Stimulated activated CD4-positive, alpha-beta T cell treated with anti-CD3 and anti-CD28 coated beads, Interleukin-15, amount 100 ng/mL, for 24 hours (primary cell): ENCODE measurements at regions not wholly inside any gene's neighbourhood (a gene's known extent, or its start where the extent isn't known, plus 50 kb on each side); places are given as distances from the start of the nearest gene placed in this dataset.

Experiments used
- DNase-seq: peaks from one replicate; pipeline ENCODE4 v3.0.0-alpha.2; 2020

DNA sequence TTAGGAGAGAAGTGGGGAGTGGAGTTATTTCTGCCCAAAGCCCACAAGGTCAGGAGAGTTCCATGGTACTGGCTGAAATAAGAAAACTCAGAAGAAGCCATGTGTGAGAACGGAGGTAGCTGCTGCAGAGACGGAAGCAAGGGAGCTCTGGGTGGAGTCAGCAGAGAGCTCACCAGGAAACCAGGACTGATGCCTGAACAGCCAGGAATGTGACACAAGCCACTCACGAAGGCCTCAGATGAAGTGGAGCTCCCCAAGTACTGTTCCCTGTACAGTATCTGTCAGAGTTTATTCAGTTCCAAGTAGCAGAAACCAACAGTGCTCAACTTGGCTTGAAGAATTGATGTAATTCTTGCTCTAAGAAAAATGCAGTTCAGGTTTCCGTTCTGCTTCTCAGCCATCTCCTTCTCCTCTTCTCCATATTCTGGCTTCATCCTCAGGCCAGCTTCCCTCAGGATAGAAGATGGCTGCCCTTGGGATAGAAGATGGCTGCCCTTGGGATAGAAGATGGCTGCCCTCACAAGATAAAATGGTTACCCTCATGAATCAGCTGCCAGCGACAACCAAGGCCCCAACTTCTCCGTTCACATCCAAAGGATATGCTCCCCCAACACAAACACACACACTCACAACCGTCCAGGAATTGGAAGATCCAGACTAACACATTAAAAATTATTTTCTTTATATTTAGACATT, 117.4 kb upstream of the SH3BP4 start:
- no peak for DNase-seq

DNA sequence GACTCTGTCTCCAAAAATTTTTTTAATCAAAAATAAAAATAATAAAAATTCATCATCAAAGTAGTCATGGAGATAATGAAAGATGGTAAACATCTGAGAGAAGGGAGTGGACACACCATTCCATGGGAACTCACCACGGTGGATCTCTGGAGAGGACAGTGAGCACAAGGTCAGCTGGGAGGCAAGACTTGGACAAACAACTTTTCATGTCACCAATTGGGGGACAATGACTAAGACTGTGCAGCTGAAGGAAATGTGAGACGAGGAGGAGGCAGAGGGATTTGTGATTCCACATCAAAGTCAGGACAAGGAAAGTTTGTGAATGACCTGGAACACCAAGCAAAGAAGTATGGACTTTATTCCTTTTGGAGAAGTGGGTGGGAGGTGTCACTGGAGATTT, 121.0 kb upstream of the SH3BP4 start:
- no peak for DNase-seq

DNA sequence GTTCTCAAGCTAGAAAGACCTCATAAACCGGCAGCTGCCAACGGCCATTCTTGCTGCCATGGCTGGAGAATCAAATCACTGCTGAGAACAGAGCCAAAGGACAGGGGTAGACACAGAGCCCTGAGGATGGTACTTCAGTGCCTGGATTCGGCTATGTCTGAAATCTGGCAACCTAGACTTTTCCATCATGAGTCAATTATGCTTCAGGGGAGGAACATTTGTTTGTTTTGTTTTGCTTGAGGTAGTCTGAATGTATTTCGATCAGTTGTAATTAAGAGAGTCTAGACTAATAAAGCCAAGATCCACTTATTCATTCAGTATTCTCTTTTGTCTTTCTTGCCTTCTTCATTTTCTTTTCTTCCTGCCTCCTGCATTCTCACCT, 122.8 kb upstream of the SH3BP4 start:
- DNase-seq: no peak

DNA sequence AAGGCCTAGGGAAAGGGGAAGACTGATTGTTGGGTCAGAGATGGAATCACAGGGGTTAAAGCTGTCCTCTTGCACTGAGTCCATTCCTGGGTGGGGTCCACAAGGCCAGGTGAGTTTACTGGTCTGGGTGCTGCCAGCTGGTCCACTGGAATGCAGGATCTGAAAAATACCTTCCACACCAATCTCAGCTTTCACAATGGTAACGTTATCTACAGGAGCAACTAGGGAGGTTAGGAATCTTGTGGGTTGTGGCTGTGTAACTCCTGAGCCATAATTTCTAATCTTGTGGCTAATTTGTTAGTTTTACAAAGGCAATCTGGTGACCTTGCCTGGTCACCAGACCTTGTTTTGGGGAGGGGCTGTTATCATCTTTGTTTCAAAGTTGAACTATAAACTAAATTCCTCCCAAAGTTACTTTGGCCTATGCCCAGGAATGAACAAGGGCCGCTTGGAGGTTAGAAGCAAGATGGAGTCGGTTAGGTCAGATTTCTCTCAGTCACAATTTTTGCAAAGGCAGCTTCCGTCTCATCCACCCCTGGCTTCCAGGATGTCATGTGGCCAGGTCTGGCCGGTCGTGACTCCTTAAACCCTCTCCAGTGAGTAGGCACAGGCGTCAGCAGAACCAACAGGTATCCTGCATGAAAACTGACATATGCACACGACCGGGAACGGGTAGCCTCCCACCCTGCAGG, 123.3 kb upstream of the SH3BP4 start:
- no peak for DNase-seq

DNA sequence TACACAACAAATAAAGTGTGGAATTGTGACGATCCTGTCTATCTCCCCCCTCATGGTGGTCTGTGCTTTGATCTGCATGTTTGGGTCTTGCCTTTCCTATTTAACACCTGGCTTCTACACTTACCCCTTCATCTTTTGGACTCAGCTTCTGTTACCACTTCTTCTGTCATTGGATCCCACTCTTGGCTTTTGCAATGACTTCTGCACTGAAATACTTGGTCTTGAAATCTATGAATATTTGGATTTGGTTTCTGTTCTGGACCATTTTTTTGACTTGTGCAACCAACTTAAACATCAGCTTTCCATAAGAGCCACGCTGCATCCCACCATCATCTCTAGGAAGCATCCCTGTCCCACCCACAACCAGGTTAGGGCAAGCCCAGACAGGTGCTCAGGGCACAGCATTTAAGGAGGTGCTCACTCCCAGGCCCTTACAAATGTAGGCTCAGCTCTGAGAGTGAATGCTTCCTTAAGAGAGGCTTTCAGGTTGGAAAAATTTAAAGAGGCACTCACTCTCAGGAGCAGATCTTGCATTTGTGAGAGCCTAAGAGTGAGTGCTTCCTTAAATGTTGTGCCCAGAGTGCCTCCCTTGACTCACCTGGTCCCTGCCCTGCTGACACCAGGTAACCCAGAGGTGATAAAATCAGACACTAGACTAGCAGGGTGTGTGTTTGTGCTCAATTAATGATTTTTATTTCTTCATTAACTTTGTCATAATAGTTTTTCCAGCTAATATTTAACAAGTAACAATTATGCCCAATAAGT, 124.5 kb upstream of the SH3BP4 start:
- no peak for DNase-seq

DNA sequence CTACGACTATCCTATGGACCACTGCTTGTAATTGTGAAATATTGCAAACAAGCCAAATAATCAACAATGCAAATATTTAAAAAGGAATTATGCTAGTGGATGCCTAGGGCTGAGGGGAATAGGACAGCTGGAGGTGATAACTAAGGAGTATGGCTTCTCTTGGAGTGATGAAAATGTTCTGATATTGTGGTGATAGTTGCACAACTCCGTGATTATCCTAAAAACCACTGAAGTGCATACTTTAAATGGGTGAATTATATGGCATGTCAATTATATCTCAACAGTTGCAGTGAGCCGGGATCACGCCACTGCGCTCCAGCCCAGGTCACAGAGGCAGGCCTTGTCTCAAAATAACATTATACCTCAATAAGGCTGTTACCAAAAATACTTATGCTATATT, 125.1 kb upstream of the SH3BP4 start:
- DNase-seq: no peak

DNA sequence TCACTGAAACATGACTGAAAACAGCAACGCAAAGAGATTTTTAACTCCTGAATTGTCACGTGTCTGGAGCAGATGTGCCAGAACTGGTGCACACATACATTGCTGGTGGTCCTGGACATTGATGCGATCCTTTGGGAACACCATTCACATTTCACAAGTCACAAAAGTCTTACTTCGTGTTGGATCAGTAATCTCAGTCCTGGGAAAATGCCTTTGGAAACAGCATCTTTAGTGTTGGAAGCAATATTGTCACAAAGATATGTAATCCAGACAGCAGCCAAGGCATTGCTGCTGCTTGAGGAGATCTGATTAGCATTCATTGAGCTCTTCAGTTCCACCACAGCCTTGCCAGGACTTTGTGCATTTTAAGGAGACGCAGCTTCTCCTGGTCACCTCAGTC, 126.2 kb upstream of the SH3BP4 start:
- no peak for DNase-seq

DNA sequence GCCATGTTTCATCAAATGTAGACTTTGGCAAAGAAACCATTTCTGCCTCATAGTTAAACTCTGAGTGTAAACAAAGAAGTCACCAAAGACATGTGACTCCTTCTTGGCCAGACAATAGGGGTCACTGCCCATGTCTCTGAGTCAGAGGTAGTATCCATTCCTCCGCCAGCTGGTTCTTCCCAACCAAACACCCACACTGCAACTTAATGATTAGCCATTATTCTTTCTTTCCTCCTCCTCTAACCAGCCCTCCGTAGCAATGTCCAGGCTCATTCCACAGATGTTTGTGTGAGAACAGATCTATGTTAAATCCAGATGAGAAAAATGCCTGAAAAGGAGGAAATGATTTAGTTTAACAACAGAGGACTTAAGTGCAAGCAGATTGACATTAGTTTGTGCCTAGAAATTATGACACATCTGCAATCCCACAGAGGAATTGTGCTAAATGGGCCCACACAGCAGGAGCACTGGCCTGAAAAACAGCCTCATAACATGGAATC, 127.9 kb upstream of the SH3BP4 start:
- no peak for DNase-seq

DNA sequence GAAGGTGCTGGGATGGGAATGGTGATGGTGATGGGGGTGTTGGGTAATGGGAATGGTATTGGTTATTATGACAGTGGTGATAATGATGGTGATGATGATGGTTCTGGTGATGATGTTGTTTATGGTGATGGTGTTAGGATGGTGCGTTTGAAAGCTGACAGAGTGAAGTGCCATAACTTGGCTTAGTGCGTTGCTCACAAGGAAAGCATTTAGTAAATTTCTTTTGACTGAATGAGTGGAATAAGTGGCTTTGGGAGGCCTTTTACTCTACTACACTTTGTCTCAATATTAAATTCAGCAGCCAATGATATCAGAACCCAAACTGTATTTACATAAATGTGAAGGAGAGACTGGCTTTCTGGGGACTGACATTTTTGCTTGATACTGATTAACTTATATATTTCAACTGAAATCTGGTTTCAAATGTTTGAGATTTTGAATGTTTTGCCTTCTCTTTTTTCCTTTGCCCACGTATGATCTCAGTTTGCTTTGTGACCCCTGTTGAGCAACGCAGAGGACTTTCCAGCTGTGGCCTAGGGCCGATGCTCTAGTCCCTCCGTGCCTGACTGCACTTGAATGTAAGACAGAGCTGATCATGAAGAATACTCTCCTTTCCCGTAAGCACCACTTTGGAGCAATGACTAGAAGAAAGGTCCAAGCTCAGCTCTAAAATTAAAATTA, 128.5 kb upstream of the SH3BP4 start:
- no peak for DNase-seq

DNA sequence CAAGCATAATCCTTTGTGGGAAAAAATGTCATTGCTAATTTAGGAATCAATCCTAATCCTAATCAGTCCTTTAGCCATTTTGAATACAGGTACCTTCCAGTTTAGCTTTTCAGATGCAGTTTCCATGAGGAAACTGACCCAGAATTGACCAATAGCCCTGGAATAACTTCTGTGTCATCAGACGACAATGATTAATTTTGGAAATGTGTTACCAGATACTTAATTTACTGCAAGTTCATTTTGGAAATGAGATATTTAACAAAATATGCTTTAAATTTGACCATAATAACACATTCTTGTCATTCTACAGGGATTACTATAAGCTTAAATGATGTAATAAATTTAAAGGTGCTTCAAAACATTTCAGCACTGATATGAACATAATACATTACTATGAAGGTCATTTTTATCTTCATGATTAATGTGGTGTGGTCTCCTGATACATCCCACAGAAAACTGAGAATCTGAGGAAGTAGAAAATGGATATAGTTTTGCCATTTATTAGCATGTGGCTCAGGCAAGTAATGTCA, 129.8 kb upstream of the SH3BP4 start:
- no peak for DNase-seq

DNA sequence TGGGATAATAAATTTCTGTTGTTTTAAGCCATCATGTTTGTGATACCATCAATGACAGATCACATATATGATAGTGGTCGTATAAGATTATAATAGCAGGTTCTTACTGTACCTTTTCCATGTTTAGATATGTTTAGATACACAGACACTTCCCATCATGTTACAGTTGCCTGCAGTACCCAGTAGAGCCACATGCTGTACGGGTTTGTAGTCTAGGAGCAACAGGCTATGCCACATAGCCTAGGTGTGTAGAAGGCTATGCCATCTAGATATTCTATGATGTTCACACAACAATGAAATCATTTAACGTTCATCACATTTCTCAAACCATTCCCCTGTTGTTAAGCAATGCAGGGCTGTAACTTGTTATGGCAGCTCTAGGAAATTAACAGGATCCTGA, 132.9 kb upstream of the SH3BP4 start:
- no peak for DNase-seq

DNA sequence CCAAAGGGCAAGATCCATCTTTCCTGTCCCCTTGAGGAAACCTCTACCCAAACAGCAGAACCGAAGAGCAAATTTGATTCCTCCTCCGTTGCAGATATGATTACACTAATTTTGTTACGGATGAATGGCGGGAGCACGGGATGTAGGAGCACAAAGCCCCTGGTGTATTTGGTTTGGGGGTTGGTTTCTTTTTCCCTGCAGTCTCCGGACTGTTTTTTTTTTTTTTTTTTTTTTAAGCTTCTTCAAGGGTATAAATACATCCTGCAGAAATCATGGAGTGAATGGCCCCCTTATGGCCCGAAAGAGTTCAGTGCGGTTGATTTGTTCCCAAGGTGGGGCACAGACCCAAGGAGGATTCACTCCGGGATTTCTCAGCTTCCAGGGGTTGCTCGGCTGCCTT, 135.3 kb upstream of the SH3BP4 start:
- DNase-seq: no peak

DNA sequence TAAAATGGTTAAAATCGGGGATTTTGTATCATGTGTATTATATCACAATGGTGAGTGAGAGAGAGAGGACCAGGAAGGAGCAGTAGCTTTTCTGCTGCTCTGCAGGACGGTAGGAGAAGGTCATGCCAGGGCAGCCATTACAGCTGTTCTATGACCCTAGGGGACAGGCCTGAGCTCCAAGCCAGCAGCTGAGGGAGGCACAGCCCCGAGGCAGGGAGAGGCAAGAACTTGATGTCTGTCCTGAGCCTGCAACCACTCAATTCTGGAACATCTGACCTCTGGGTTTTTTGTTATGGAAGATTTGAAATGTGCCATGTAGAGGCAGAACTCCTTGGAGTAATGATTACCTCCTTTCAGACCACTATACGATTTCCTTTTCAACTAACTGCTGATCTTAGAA, 135.8 kb upstream of the SH3BP4 start:
- no peak for DNase-seq

DNA sequence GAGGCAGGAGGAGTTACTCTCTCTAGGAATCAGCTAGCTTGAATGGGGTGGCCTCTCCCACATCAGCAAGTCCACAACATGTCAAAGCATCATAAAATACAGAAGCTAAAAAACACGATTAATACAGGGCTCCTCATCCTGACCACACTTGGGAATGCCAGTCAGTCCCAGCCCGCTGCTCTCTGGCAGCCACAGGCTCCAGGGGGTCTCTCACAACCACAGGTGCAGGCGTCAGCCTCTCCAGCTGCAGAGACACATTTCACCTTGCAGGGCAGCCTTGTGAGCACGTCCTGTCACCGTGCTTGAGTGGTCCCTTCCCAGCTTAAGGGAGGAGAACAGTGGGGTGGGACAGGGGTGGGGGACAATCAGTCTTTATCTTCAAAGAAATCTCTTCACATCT, 137.4 kb upstream of the SH3BP4 start:
- no peak for DNase-seq

DNA sequence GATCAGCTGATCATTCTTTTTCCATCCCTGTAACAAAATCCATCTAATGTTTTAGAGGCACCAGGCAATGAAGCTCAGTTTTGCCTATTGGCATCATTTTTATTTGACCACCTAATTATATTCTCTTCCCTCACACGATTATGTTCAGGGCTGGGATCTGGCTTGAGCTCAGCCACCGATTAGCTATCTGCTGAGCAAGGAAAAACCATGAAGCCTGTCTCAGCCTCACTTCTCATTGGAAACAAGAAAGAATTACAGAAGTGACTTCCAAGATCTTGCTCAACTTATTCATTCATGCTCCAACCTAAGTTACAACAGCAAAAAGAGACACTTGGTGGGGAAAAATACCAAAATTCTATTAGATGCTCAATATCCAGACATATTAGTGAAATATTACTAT, 139.0 kb upstream of the SH3BP4 start:
- DNase-seq: no peak

DNA sequence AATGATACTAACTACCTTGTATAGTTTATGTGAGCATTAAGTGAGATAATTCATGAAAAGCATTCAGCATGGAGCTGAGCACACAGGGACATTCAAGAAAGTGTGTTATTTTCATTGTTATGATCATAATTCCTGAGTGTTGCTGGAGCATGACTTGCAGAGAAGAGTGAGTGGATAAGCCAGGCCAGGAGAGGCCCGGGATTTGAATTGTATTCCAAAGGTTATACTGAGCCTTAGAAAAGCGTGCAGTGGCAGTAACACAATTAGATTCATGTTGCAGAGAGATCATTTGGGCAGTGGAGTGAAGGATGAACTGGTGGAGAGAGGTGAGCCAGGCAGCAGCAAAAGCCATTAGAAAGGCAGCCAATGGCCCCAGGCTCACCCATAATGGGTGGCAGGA, 142.9 kb upstream of the SH3BP4 start:
- no peak for DNase-seq

DNA sequence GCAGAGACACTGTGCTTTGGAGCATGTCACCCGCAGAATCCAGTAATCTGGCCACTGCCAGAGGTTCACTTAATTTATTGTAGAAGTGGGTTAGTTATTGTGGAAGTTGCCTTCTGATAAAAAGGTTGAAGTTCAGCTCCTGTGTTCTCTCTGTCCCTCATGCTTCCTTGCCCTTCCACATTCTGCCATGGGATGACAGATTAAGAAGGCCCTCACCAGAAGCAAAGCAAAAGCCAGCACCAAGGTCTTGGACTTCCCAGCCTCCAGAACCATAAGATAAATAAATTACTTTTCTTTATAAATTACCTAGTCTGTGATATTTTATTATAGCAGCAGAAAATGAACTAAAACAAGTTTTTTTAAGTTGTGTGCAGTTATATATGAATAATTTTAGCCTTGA, 145.0 kb upstream of the SH3BP4 start:
- DNase-seq: no peak

DNA sequence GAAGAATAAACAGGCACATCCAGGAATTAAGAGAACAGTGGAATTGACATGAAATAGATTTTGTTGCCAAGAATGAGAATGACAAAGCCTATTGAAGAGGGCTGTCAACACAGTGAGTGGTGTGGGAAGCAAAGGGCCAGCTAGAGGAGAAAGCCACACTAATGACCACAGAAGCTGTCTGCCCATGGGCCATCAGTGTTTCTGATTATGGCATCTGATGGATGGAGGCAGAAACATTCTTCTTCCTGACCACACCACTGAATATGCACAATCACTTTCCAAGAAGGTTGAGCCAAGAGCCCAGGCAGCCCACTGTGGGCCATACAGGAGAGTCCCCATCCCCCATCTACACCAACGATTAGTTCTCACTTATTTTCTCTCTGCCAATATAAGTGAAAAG, 146.0 kb upstream of the SH3BP4 start:
- no peak for DNase-seq

DNA sequence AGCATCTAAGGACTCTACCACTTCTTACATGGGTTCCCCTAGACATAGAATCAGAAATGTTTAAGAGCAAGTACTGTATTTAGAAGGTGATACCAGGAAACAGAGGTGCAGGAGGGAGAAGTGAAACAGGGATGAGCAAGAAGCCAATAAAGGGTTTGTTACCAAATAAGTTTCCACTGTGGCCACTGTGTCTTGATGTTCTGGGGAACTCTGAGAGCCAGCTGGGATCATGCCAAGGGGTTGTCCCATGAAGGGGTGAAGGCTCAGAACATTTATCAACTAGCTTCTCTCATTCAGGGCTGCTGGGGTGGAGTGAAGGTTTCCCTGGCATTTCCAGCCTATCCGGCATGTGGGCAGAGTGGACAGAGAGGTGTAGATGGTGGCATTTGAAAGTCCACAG, 147.1 kb upstream of the SH3BP4 start:
- no peak for DNase-seq

DNA sequence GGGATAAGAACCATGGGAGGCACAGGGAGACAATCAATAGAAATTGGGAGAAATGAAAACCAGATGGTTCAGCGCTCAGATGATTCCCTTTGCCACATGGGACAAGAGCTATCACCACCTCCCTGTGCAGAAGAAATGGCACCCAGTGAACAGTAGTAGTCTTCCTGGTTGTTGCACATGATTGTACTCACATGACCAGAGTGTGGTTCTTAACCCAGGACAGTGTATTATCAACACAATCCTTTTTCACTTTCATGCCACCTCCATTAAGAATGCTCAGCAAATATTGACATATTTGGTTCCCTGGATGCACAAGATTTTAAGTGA, 149.0 kb upstream of the SH3BP4 start:
- DNase-seq: no peak

DNA sequence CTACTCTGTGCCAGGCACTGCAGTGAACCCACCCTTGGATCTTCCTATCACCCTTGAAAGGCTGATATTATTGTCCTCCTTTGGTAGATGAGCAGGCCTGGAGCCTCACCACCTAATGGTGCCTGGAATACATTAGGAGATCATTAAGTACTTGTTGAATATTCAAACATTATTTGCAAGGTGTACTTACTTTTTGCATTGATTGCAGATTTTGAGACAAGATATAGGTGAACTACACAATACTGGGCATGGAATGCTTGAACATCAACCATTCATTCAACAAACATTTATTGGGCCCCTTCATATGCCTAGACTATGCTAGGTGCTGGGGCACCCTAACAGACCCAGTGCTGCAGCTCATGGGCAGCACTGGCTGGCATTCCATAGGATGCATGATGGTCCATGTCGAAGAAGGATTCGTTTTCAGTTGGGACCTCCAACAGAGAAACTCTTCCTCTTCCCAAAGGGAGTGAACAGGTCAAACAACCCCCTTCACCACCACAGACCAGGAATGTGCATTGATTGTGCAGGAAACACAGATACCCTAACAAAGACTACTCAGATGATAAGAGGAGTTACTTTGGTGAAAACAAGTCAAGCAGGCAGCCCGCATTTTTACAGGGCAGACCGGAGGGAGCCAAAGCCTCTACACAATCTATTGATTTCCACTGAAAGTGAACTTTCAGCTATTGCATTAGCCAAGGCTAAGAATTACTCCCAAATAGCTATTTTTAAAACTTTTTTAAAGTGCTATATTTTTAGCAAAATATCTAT, 149.6 kb upstream of the SH3BP4 start:
- no peak for DNase-seq

DNA sequence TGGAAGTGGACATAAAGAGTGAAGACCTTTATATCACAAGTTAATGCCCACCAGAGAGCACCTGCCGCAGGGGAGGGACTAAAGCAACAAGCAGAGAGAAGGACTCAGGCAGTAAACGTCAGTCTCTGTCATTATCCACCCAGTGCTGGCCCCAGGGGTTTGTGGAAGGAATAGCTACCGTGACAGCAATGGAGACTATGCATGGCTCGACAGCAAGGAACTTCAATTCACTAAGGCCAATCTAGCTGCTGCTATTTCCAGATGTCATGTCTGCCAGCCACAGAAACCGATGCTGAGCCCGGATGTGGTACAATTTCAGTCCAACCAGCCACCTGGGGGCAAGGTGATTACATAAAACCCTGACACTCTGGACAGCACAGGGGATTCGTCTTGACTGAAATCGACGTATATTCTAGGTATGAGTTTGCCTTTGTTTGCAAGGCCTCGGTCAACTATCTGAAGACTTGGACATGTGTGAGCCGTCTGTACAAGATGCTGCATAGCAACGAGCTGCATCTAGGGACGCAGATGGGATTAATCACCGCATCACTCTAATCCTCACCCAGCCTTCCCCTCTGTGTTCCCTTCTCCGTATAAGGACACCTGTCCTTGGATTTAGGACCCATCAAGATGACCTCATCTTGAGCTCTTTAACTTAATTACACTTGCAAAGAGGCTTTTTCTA, 154.1 kb upstream of the SH3BP4 start:
- no peak for DNase-seq
